LNCAP (cell line): ENCODE measurements at regions not wholly inside any gene's neighbourhood (a gene's known extent, or its start where the extent isn't known, plus 50 kb on each side); places are given as distances from the start of the nearest gene placed in this dataset.

Source experiments
- TF ChIP-seq, protein P1 (sequence below): fragments of 450-650 bp; IDR thresholded peaks from 2 replicates; pipeline ENCODE4 v1.5.1; 2017; ENCODE audit warnings: mild to moderate bottlenecking

DNA sequence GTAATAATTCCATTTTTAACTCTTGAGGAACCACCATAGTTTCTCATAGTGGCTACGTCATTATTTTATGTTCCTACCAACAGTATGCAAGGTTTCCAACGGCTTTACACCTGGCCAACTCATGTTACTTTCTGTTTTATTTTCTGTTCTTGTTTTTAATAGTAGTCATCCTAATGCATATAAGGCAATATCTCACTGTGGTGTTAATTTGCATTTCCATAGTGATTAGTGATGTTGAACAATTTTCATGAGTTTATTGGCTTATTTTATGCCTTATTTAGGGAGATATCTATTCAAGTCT is 465.5 kb upstream of the KLF6 start:
- TF ChIP-seq, protein P1, sequence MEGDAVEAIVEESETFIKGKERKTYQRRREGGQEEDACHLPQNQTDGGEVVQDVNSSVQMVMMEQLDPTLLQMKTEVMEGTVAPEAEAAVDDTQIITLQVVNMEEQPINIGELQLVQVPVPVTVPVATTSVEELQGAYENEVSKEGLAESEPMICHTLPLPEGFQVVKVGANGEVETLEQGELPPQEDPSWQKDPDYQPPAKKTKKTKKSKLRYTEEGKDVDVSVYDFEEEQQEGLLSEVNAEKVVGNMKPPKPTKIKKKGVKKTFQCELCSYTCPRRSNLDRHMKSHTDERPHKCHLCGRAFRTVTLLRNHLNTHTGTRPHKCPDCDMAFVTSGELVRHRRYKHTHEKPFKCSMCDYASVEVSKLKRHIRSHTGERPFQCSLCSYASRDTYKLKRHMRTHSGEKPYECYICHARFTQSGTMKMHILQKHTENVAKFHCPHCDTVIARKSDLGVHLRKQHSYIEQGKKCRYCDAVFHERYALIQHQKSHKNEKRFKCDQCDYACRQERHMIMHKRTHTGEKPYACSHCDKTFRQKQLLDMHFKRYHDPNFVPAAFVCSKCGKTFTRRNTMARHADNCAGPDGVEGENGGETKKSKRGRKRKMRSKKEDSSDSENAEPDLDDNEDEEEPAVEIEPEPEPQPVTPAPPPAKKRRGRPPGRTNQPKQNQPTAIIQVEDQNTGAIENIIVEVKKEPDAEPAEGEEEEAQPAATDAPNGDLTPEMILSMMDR, result no peak

DNA sequence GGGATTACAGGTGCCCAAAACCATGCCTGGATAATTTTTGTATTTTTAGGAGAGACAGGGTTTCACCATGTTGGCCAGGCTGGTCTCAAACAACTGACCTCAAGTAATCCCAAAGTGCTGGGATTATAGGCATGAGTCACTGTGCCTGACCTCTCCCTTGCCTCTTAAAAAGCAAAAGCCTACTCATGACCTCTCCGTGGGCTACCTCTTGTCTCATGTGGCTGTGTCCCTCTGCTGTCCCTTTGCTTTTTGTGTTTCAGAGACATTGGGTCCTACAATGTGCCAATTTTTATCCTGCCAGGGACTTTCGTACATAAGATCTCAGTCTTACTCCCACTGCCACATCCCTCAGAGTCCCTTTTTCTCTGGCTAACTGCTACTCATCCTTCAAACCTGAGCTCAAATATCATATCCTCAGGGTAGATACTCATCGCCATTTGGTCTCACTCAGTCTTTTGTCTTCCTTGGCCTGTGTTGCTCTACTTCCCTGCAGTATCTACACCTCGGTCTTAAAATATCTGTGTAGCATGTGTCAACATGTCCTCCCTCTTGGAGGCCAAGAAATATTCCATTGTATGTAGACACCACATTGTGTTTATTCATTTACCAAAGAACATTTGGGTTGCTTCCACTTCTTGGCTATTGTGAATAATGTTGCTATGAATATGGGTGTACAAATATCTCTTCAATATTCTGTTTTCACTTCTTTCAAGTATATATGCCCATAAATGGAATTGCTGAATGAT is 465.0 kb upstream of the KLF6 start:
- TF ChIP-seq, protein P1, result no peak

DNA sequence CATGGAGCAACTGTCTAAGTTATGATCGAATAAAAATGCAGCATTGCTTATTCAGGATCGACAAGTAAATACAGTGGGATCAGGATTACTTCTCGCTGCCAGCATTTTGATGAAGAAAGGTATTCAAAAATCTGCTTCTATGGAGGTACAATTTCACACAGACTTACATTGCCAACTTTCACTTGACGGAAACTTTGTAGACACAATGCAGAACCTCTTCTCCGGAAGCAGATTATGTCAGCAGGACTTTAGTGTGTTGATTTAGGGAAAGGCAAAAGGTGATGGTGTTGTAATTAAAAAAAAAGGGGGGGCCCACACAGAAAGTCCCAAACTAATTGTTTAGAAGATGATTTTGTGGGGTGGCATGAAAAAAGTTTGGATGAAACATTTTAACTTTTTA is 462.4 kb upstream of the KLF6 start:
- TF ChIP-seq, protein P1, result no peak

DNA sequence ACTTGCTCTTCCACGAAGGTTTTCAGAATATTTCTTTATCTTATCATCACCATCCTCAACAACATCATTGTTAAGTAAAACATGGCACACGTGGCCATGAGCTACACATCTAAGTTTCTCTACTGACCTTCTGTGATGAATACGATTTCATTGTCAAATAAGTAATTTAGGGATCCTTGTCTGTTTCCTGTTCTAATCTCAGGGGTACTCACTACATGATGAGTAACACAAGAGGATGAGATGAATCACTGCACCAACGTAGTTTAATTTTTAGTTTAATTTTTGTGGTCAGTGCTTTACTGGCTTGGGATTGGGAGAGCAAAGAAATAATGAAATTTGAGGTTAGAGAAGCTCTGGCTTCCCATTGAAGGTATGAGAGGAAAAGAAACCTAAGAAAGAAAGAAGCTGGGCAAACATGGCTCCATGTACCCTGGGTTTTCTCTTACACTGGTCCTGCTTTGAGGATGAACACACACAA is 461.9 kb upstream of the KLF6 start:
- TF ChIP-seq, protein P1, result no peak

DNA sequence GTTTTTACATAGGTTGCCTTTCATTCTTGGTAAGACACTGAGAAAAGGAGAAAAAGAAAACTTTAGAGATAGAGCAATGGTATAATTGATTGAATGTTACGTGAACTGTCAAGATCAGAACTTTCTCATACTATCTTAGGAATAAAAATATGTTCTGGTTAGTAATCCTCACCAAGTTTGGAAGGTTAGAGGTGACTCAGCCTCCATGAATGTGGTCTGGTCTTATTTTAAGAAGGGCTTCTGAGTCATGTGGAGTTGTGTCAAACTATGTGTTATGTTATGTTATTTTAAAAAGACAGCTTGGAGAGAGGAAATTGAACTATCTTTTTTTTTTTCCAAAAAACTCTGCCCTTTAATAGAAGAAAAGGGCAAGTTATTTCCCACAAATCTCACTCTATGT is 458.6 kb upstream of the KLF6 start:
- TF ChIP-seq, protein P1, result no peak

DNA sequence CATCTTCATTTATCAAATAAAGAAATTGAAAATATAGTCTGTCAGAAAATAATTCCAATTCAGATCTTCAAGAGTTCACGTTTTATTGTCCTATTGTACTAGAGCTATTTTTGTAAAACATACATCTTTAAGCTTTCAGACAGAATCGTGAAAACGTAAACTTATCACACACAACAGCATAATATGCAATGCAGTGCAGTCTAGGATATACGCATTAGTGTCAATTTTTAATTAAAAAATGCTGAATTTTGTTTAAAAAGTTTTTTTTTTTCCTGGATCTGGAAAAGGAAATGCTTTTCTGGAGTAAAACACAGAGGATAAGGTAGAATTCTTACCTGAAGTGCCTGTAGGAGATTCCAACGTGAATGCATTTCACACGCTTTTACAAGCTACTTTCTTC is 458.2 kb upstream of the KLF6 start:
- TF ChIP-seq, protein P1, result no peak

DNA sequence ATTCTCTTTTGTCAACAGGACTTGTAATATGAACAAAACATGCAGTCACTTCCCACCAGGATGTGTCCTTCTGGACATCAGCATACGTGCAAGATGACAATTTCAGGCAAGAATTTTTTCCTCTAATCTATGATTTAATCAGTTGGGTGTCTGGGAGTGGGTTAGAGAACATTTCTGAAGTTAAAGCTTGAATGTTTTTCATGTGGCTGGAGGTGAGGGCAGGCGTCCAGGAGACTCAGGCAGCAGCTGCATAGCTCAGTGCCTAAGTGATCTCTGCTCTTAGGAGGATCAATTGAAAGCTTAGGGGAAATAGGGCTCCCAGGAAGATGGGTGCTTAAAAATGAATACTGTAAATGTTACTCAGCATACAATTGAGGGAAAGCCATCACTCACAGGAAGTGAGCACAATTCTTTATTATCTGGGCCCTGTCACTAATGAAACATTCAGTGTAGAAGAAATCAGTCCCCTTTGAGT is 457.6 kb upstream of the KLF6 start:
- TF ChIP-seq, protein P1, result no peak
